Kidney (tissue), 13 donors: ENCODE measurements at regions not wholly inside any gene's neighbourhood (a gene's known extent, or its start where the extent isn't known, plus 50 kb on each side); places are given as distances from the start of the nearest gene placed in this dataset.
A peak's percentile ranks its signal among the peaks of the same experiment; 100 is the strongest.

Experiments used
- DNase-seq, 5 donors: peaks; one replicate each; pipeline ENCODE4 v3.0.0-alpha.2; 2013 to 2020
- FAIRE-seq: peaks from 2 replicates; lab custom pipeline; 2012; peaks lifted over from hg19 to GRCh38; lab: Jason Lieb, UNC
- H3K27ac ChIP-seq, 2 donors: one replicate each; pipeline ENCODE4 v1.7.0; 2013; ENCODE audit warnings: low read depth in 2 of 2, low read length in 2 of 2, inconsistent platforms in 1 of 2
- H3K27me3 ChIP-seq: one replicate; pipeline ENCODE4 v1.7.1; 2013; ENCODE audit warnings: low read length, inconsistent platforms; ENCODE audit not compliant: control insufficient read depth, insufficient read depth
- H3K36me3 ChIP-seq, 3 donors: one replicate each; pipeline versions ENCODE4 v1.7.0 to v1.7.1; 2013; ENCODE audit warnings: low read length in 3 of 3, control low read depth in 1 of 3, inconsistent platforms in 1 of 3; ENCODE audit not compliant: insufficient read depth in 3 of 3, control insufficient read depth in 2 of 3
- H3K4me1 ChIP-seq, 3 donors: one replicate each; pipeline versions ENCODE4 v1.7.0 to v1.7.1; 2013; ENCODE audit warnings: low read length in 3 of 3, inconsistent platforms in 1 of 3, low read depth in 1 of 3; ENCODE audit not compliant: control insufficient read depth in 2 of 3, insufficient read depth in 2 of 3
- H3K4me3 ChIP-seq, 3 donors: one replicate each; pipeline versions ENCODE4 v1.7.0 to v1.8.1; 2013; ENCODE audit warnings: low read length in 3 of 3, control low read depth in 1 of 3, inconsistent platforms in 1 of 3
- H3K9ac ChIP-seq, 3 donors: one replicate each; pipeline versions ENCODE4 v1.7.0 to v1.7.1; 2013; ENCODE audit warnings: low read length in 3 of 3, control low read depth in 1 of 3, inconsistent platforms in 1 of 3
- H3K9me3 ChIP-seq, 3 donors: one replicate each; pipeline versions ENCODE4 v1.7.0 to v1.7.1; 2013; ENCODE audit warnings: low read length in 3 of 3, control low read depth in 1 of 3, inconsistent platforms in 1 of 3; ENCODE audit not compliant: control insufficient read depth in 2 of 3, insufficient read depth in 1 of 3
- CTCF ChIP-seq: IDR thresholded peaks from 3 replicates; pipeline ENCODE4 v1.5.1; 2012; ENCODE audit warnings: mild to moderate bottlenecking, moderate library complexity, borderline replicate concordance; ENCODE audit not compliant: insufficient read depth; ENCODE audit errors: extremely low read depth
- intact Hi-C: fragments of 100-400 bp; cut with DNase I; formaldehyde crosslinking; loops from one replicate; pipeline ENCODE4 v1.11.1; 2022
- donor health status: control.
- donor health status: control.
- donor health status: control.
- donor health status: control.
- donor health status: control.
- donor health status: DM: yes; HTN: yes; CAD: no.
- donor health status: Normal renal cell carcinoma (clear cell type).

DNA sequence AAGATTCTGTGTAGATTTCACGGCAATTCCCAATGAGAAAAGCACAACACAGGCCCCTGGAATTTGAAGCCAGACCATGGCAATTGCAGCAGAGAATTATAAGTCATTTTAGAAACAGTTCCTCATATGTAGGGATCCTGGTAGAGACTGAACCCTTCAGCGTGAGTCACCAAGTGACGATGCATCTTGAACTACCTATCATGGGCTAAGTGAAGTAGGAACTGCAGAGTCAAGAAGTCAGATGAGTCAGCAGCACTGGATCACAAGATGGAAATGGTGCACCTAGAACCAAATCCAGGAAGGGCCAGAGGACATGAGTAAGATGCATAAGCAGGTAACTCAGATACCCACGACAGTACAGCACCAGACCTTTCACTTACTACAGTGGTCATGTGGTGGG, 140.0 kb upstream of the TPK1 start:
- TF ChIP-seq CTCF: no peak
- intact Hi-C loops: no loop called here
- Histone ChIP-seq H3K36me3 (no peaks in the 10 kb centered on the region), H3K27me3 (no peaks in the 10 kb centered on the region), H3K4me3 (no peak overlapping the region), H3K4me1 (no peaks in the 10 kb centered on the region), H3K9me3 (no peaks in the 10 kb centered on the region), H3K9ac (no peak overlapping the region), H3K27ac (no peak overlapping the region)
- DNase-seq: no peak
- no peak for FAIRE-seq

DNA sequence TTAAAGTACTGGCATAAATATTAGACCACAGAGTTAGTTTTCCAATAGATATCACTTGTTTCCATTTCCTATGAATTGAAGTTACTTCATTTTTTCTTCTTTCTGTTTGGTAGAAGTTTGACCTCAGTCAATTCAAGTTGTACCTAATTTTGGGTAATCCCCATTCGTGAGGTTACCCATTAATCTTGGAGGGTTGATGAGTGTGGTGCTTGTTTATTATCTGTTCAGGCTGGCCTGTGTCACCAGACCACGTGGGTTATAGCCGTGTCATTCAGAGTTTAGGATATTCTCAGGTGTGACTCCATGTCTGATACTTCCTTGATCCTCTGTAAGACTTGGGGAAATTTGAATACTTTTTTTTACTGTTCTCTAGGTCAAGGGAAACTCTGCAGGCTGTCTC, 133.9 kb upstream of the TPK1 start:
- TF ChIP-seq CTCF: no peak
- Histone ChIP-seq H3K9ac (no peak overlapping the region), H3K27ac (no peak overlapping the region), H3K27me3 (no peaks in the 10 kb centered on the region), H3K36me3 (no peaks in the 10 kb centered on the region), H3K4me1 (no peaks in the 10 kb centered on the region), H3K4me3 (no peak overlapping the region), H3K9me3 (no peaks in the 10 kb centered on the region)
- intact Hi-C loops: no loop called here
- no peak for FAIRE-seq
- no peak for DNase-seq

GRCh38 chr7:144960763-144961162, 124.9 kb upstream of the TPK1 start:
- Histone ChIP-seq H3K36me3 (no peaks in the 10 kb centered on the region), H3K27me3 (no peaks in the 10 kb centered on the region), H3K4me3 (no peak overlapping the region), H3K27ac (no peak overlapping the region), H3K4me1 (no peaks in the 10 kb centered on the region), H3K9ac (no peak overlapping the region), H3K9me3 (no peaks in the 10 kb centered on the region)
- DNase-seq (no peak), FAIRE-seq (no peak)
- TF ChIP-seq CTCF: no peak
- intact Hi-C loops: no loop called here

GRCh38 chr7:144957998-144958397, 122.1 kb upstream of the TPK1 start:
- no peaks in the 10 kb centered on the region for H3K36me3 ChIP-seq
- no peaks in the 10 kb centered on the region for H3K4me1 ChIP-seq
- TF ChIP-seq CTCF: no peak
- intact Hi-C loops: no loop called here
- H3K27ac ChIP-seq: no peak overlapping the region
- H3K27me3 ChIP-seq: no peaks in the 10 kb centered on the region
- FAIRE-seq (no peak), DNase-seq (peak in 2 of 5 donors; percentile 4 to 13)
- no peaks in the 10 kb centered on the region for H3K9me3 ChIP-seq
- no peak overlapping the region for H3K9ac ChIP-seq
- no peak overlapping the region for H3K4me3 ChIP-seq
